ENCODE measurements at regions not wholly inside any gene's neighbourhood (a gene's known extent, or its start where the extent isn't known, plus 50 kb on each side); places are given as distances from the start of the nearest gene placed in this dataset.

- no peak for DNase-seq (ENCODE audit: low spot score)
These were observed 85.2 kb upstream of the IGLL5 start for GRCh38 chr22:22802339-22802970.

DNA sequence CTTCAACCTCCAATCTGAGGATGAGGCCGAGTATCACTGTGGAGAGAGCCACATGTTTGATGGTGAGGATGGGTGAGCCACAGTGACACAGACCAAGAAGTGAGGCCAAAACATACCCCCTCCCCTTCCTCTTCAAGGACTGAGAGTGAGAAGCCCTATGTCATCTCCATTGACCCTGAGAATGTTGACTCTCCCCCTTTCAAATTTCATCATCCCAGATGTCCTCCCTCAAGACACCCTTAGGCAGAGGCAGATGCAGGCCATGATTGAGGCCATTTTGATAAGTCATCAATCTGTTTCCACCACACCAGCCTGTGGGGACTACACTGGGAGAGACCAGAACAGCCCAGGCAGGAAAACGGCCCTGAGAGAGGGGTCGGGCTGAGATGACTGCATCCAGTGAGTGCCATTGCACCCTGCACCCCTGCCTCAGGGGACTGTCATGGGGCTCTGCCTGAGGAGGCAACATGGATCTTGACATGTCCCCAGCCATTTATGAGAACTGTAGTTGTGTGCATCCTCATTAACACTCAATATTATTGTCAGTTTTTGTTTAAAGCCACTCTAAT lies 84.2 kb upstream of the IGLL5 start:
- no peak for DNase-seq (ENCODE audit: low spot score)

DNA sequence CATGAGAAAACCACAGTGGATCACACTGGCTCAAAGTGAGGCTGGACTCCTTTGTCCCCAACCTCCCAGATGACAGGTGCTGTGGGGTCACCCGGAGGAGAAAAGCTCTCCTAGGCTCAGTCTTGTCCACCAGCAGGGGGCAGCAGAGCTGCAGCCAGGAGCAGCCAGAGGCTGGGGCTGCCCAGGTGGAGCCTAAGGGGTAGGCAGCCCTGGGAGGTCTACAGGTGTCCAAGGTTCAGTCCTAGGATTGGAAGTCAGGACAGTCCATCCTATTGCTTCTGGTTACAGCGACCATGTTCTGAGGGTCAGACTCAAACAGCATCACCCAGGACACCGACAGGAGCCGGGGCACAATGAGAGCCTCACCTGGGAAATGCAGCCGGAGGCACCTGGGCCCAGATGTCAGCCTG lies 77.6 kb upstream of the IGLL5 start:
- DNase-seq (ENCODE audit: low spot score): peak; percentile 16

DNA sequence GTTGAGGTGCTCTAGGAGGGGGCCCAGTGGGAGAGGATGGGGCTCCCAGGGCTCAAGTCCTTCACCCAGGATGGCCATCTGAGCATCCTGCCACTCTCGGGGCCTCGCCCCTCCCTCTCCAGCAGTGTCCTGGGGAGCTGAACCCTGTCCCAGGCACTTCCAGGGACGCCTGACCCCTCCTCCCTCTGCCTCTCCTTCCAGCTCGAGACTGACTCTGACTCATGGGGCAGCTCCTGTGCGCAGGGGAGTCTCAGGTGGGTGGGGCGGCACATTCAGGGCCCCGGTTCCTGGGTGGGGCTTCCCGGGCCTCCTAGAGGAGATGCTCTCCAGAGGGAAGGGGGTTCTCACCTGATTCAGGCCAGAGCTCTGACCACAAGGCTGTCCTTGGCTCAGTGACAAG lies 77.1 kb upstream of the IGLL5 start:
- no peak for DNase-seq (ENCODE audit: low spot score)

DNA sequence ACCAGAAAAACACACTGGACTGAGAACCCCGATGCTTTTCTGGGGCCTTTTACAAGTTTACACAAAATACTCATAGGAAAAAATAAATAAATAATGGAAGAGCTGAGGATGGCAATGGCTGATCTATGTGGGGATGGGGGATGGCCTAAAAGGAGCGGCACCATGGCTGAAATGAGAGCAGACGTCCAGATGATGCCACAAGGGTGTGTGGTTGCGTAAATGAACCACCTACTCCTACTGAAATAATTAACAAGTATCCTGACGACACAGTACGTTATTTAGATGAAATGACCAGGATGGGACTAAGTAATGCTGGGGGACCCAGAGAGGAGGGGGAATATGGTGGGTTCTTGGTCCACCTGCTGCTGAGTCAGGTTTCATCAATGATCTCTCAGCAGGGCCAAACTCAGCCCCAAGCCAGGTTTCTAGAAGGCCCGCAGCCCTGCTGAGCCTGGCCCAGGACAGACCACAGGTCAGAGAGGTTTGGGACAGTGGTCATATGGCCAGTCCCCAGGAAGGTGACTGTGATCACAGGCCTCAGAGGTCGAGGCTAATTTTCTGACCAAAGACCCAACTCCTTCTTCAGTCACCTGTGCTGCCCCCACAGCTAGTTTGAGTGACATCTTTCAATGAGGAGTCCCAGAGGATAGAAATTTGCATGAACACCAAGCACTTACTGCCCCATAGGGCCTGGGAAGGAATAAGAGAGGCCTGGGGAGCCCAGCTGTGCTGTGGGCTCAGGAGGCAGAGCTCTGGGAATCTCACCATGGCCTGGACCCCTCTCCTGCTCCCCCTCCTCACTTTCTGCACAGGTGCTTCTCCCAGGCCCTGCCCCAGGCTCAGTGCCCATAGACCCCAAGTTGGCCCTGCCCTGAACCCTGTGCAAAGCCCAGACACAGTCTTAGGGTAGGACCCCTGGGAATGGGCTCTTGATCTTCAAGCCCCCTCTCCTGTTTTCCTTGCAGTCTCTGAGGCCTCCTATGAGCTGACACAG lies 76.3 kb upstream of the IGLL5 start:
- no peak for DNase-seq (ENCODE audit: low spot score)

DNA sequence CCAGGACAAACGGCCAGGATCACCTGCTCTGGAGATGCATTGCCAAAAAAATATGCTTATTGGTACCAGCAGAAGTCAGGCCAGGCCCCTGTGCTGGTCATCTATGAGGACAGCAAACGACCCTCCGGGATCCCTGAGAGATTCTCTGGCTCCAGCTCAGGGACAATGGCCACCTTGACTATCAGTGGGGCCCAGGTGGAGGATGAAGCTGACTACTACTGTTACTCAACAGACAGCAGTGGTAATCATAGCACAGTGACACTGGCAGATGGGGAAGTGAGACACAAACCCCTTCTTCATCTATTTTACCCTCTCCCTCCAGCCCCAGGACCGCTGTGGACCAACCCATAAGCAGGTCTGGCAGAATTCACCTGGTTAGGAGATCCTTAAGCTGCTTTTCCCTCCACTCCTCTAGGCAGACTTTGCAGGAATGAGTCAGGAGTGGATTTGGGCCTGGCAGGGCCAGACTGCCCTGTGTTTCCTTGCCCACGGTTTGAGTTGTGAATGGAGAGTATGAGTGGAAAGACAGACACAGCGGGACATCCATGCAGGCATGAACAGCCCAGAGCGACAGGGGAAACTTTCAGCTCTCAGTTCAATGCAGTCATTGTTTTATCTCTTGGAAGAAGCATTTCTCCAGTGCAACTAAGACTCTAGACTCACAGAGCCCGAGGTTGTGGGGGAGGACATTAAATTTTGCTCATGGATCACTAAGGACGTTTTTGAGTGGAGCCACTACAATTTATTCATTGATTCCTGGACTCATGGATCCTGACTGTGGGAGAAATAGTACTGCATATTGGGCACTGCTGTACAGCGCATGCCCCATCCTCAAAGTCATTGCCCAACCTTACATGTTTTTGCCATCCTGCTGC lies 75.3 kb upstream of the IGLL5 start:
- DNase-seq (ENCODE audit: low spot score): no peak

GRCh38 chr22:22813126-22814075 lies 74.2 kb upstream of the IGLL5 start:
- DNase-seq (ENCODE audit: low spot score): no peak

DNA sequence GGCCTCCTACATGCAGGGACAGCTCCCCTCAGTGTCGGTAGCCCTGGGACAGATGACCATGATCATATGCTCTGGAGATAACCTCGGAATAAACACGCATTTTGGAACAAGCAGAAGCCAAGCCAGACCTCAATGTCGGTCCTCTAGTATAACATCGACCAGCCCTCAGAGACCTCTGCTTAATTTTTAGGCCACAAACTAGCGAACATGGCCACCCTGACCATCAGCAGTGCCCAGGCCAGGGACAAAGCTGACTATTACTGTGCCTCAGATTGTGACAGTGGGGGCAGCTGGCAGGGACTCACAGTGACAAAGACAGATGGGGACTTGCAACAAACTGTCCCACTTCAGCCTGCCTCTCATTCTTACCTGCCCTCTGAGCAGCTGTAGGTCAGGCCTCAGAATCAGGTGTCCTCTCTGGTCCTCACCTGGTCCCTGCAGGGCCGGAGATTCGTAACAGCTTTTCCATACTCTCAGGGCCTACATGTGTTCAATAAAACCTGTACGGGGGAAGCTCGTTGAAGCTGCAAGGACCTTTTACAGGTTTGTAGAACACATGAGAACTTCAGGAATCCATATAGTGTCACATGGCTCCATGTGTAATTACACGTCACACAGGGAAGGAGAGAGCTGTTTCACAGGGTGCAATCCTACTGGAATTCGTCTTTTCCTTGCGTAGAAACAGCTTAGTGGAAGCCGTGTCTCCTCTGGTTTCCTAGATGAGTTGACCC lies 72.8 kb upstream of the IGLL5 start:
- no peak for DNase-seq (ENCODE audit: low spot score)

- no peak for DNase-seq (ENCODE audit: low spot score)
These were observed 72.0 kb upstream of the IGLL5 start for GRCh38 chr22:22815397-22816170.

- no peak for DNase-seq (ENCODE audit: low spot score)
These were observed 71.5 kb upstream of the IGLL5 start for GRCh38 chr22:22816171-22816514.

DNA sequence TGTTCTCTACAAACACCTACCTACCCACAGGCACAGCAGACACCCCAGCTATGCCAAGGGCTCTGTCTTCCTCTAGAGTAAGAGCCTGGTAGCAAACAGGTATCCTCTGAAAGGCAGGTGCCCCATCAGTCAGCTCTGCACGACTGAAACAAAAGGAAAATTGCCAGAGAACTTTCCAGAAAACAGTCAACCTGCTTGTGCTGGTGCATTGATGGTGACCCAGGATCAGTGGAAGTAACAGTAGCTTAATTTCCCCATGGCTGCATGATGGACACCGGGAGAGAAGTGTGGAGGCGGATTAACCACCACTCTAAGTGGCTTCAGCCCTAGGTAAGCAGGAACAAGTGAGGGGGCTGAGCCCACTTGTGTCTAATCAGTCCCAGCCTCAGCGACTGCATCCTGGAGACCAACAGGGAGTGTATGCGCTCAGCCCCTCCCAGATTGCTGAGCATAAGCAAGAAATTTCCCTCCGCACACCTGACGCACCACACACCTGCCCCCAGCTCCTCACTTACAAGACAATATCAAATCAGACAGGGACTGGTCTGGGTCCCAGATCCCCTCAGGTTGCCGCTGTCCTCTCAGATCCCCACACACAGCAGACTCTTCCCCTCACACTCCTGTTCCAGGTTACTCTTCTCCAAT lies 70.7 kb upstream of the IGLL5 start:
- no peak for DNase-seq (ENCODE audit: low spot score)

- DNase-seq (ENCODE audit: low spot score): no peak
These were observed 70.0 kb upstream of the IGLL5 start for GRCh38 chr22:22817468-22818201.

DNA sequence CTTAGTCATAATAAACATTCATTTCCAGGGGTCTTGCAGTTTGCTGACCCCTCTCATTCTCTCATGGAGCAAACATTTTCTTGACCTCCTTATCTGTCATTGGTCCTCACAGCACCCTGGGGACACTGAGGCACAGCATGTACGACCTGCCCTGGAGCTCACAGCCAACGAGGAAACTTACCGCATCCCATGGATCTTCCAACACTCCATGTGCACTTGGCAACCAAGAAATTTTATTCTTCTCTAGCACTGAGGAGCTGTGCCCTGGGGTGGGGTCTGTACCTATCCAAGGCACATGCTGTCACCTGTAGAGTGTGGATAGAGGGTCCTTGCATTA lies 69.4 kb upstream of the IGLL5 start:
- no peak for DNase-seq (ENCODE audit: low spot score)

- DNase-seq (ENCODE audit: low spot score): no peak
These were observed 68.5 kb upstream of the IGLL5 start for GRCh38 chr22:22818861-22819855.

DNA sequence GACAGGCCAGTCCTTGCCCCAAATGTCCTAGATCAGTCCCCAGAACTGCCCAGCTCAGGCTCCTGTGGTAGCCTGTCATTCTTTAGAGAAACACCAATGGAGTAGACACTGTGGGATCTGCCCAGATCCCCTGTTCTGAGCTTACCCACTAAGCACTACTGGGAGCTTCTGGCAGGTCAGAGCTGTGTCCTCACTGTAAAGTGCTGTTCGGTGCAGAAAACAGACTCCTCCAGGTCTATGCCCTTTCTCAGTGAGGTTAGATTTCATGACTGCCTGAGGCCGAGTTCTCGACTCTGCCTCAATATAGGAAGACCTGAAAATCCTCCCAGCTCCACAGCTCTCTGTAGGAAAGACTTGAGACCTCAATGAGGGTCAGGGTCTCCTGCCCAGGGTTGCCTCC lies 67.5 kb upstream of the IGLL5 start:
- DNase-seq (ENCODE audit: low spot score): no peak

- no peak for DNase-seq (ENCODE audit: low spot score)
These were observed 67.0 kb upstream of the IGLL5 start for GRCh38 chr22:22820626-22821025.

- DNase-seq (ENCODE audit: low spot score): no peak
These were observed 66.3 kb upstream of the IGLL5 start for GRCh38 chr22:22821340-22821739.
